ENCODE measurements at regions not wholly inside any gene's neighbourhood (a gene's known extent, or its start where the extent isn't known, plus 50 kb on each side); places are given as distances from the start of the nearest gene placed in this dataset.
"Not testable (repeated sequence)": the region's sequence is repeated elsewhere in the genome, so short reads cannot be mapped to it uniquely, and the experiment has no call there.

- H3K4me1 ChIP-seq (ENCODE audit: control insufficient read depth in 2 of 2, insufficient read depth in 2 of 2, low read length in 1 of 2); H3K4me3 ChIP-seq (ENCODE audit: low read depth in 1 of 2, low read length in 2 of 2); H3K27me3 ChIP-seq (ENCODE audit: control insufficient read depth in 1 of 2, insufficient read depth in 2 of 2, low read length in 2 of 2); H3K27ac ChIP-seq (ENCODE audit: low read depth in 2 of 2, low read length in 1 of 2); H3K9me3 ChIP-seq (ENCODE audit: control insufficient read depth in 2 of 2, insufficient read depth in 1 of 2, low read depth in 1 of 2, low read length in 1 of 2); H3K36me3 ChIP-seq (ENCODE audit: control insufficient read depth in 2 of 2, insufficient read depth in 2 of 2, low read length in 1 of 2): not testable (repeated sequence)
- WGBS, 2 donors, result 93 to 98% methylated on average over 3 of the region's 4 CpGs
Observed at GRCh38 chr12:107517816-107518215, 167.8 kb upstream of the PWP1 start.

- H3K4me1 ChIP-seq (ENCODE audit: control insufficient read depth in 2 of 2, insufficient read depth in 2 of 2, low read length in 1 of 2), result peaks cover 0 to 4% of the 10 kb centered on the region in 2 donors
- WGBS, 2 donors, result 78 to 84% methylated on average over 4 of the region's 4 CpGs
- no peaks in the 10 kb centered on the region for H3K36me3 ChIP-seq (ENCODE audit: control insufficient read depth in 2 of 2, insufficient read depth in 2 of 2, low read length in 1 of 2)
- no peak overlapping the region for H3K27ac ChIP-seq (ENCODE audit: low read depth in 2 of 2, low read length in 1 of 2)
- no peaks in the 10 kb centered on the region for H3K27me3 ChIP-seq (ENCODE audit: control insufficient read depth in 1 of 2, insufficient read depth in 2 of 2, low read length in 2 of 2)
- no peaks in the 10 kb centered on the region for H3K9me3 ChIP-seq (ENCODE audit: control insufficient read depth in 2 of 2, insufficient read depth in 1 of 2, low read depth in 1 of 2, low read length in 1 of 2)
- no peak overlapping the region for H3K4me3 ChIP-seq (ENCODE audit: low read depth in 1 of 2, low read length in 2 of 2)
Observed at GRCh38 chr12:107518868-107519267, 166.7 kb upstream of the PWP1 start.

- H3K27ac ChIP-seq (ENCODE audit: low read depth in 2 of 2, low read length in 1 of 2), result no peak overlapping the region
- no peaks in the 10 kb centered on the region for H3K36me3 ChIP-seq (ENCODE audit: control insufficient read depth in 2 of 2, insufficient read depth in 2 of 2, low read length in 1 of 2)
- 81 to 83% methylated on average over 19 of the region's 19 CpGs for WGBS, 2 donors
- H3K27me3 ChIP-seq (ENCODE audit: control insufficient read depth in 1 of 2, insufficient read depth in 2 of 2, low read length in 2 of 2), result no peaks in the 10 kb centered on the region
- H3K9me3 ChIP-seq (ENCODE audit: control insufficient read depth in 2 of 2, insufficient read depth in 1 of 2, low read depth in 1 of 2, low read length in 1 of 2), result no peaks in the 10 kb centered on the region
- peaks cover 0 to 4% of the 10 kb centered on the region in 2 donors for H3K4me1 ChIP-seq (ENCODE audit: control insufficient read depth in 2 of 2, insufficient read depth in 2 of 2, low read length in 1 of 2)
- H3K4me3 ChIP-seq (ENCODE audit: low read depth in 1 of 2, low read length in 2 of 2), result no peak overlapping the region
Observed at GRCh38 chr12:107519906-107520859, 165.4 kb upstream of the PWP1 start.

- H3K27ac ChIP-seq (ENCODE audit: low read depth in 2 of 2, low read length in 1 of 2), result no peak overlapping the region
- no peaks in the 10 kb centered on the region for H3K27me3 ChIP-seq (ENCODE audit: control insufficient read depth in 1 of 2, insufficient read depth in 2 of 2, low read length in 2 of 2)
- no peaks in the 10 kb centered on the region for H3K4me1 ChIP-seq (ENCODE audit: control insufficient read depth in 2 of 2, insufficient read depth in 2 of 2, low read length in 1 of 2)
- WGBS, 2 donors, result 93 to 97% methylated on average over 3 of the region's 3 CpGs
- no peaks in the 10 kb centered on the region for H3K9me3 ChIP-seq (ENCODE audit: control insufficient read depth in 2 of 2, insufficient read depth in 1 of 2, low read depth in 1 of 2, low read length in 1 of 2)
- H3K36me3 ChIP-seq (ENCODE audit: control insufficient read depth in 2 of 2, insufficient read depth in 2 of 2, low read length in 1 of 2), result peaks cover 0 to 2% of the 10 kb centered on the region in 2 donors
- H3K4me3 ChIP-seq (ENCODE audit: low read depth in 1 of 2, low read length in 2 of 2), result no peak overlapping the region
Observed at GRCh38 chr12:107521826-107522355, 163.7 kb upstream of the PWP1 start.

GRCh38 chr12:107522692-107523477 is 162.7 kb upstream of the PWP1 start:
- Histone ChIP-seq H3K27me3 (ENCODE audit: control insufficient read depth in 1 of 2, insufficient read depth in 2 of 2, low read length in 2 of 2) (no peaks in the 10 kb centered on the region), H3K4me3 (ENCODE audit: low read depth in 1 of 2, low read length in 2 of 2) (no peak overlapping the region), H3K27ac (ENCODE audit: low read depth in 2 of 2, low read length in 1 of 2) (no peak overlapping the region), H3K36me3 (ENCODE audit: control insufficient read depth in 2 of 2, insufficient read depth in 2 of 2, low read length in 1 of 2) (peaks cover 0 to 2% of the 10 kb centered on the region in 2 donors), H3K4me1 (ENCODE audit: control insufficient read depth in 2 of 2, insufficient read depth in 2 of 2, low read length in 1 of 2) (no peaks in the 10 kb centered on the region), H3K9me3 (ENCODE audit: control insufficient read depth in 2 of 2, insufficient read depth in 1 of 2, low read depth in 1 of 2, low read length in 1 of 2) (no peaks in the 10 kb centered on the region)
- 82 to 85% methylated on average over 3 of the region's 3 CpGs for WGBS, 2 donors

- no peaks in the 10 kb centered on the region for H3K4me1 ChIP-seq (ENCODE audit: control insufficient read depth in 2 of 2, insufficient read depth in 2 of 2, low read length in 1 of 2)
- no peak overlapping the region for H3K4me3 ChIP-seq (ENCODE audit: low read depth in 1 of 2, low read length in 2 of 2)
- no peak overlapping the region for H3K27ac ChIP-seq (ENCODE audit: low read depth in 2 of 2, low read length in 1 of 2)
- WGBS, 2 donors, result 72 to 83% methylated on average over 8 of the region's 8 CpGs
- no peaks in the 10 kb centered on the region for H3K9me3 ChIP-seq (ENCODE audit: control insufficient read depth in 2 of 2, insufficient read depth in 1 of 2, low read depth in 1 of 2, low read length in 1 of 2)
- no peaks in the 10 kb centered on the region for H3K27me3 ChIP-seq (ENCODE audit: control insufficient read depth in 1 of 2, insufficient read depth in 2 of 2, low read length in 2 of 2)
- H3K36me3 ChIP-seq (ENCODE audit: control insufficient read depth in 2 of 2, insufficient read depth in 2 of 2, low read length in 1 of 2), result peaks cover 0 to 2% of the 10 kb centered on the region in 2 donors
Observed at GRCh38 chr12:107523775-107524535, 161.6 kb upstream of the PWP1 start.

- H3K9me3 ChIP-seq (ENCODE audit: control insufficient read depth in 2 of 2, insufficient read depth in 1 of 2, low read depth in 1 of 2, low read length in 1 of 2), result no peaks in the 10 kb centered on the region
- 80% methylated on average over 8 of the region's 8 CpGs for WGBS, 2 donors
Observed at GRCh38 chr12:107525063-107525718, 160.4 kb upstream of the PWP1 start.

GRCh38 chr12:107525719-107526554 is 159.7 kb upstream of the PWP1 start:
- Histone ChIP-seq H3K4me3 (ENCODE audit: low read depth in 1 of 2, low read length in 2 of 2) (no peak overlapping the region), H3K36me3 (ENCODE audit: control insufficient read depth in 2 of 2, insufficient read depth in 2 of 2, low read length in 1 of 2) (peaks cover 0 to 2% of the 10 kb centered on the region in 2 donors), H3K27ac (ENCODE audit: low read depth in 2 of 2, low read length in 1 of 2) (no peak overlapping the region), H3K9me3 (ENCODE audit: control insufficient read depth in 2 of 2, insufficient read depth in 1 of 2, low read depth in 1 of 2, low read length in 1 of 2) (no peaks in the 10 kb centered on the region), H3K4me1 (ENCODE audit: control insufficient read depth in 2 of 2, insufficient read depth in 2 of 2, low read length in 1 of 2) (no peaks in the 10 kb centered on the region), H3K27me3 (ENCODE audit: control insufficient read depth in 1 of 2, insufficient read depth in 2 of 2, low read length in 2 of 2) (no peaks in the 10 kb centered on the region)
- WGBS, 2 donors, result 61 to 65% methylated on average over 8 of the region's 8 CpGs

More at GRCh38 chr12:107525063-107525718, 160.4 kb upstream of the PWP1 start:
- Histone ChIP-seq H3K4me1 (ENCODE audit: control insufficient read depth in 2 of 2, insufficient read depth in 2 of 2, low read length in 1 of 2) (no peaks in the 10 kb centered on the region), H3K36me3 (ENCODE audit: control insufficient read depth in 2 of 2, insufficient read depth in 2 of 2, low read length in 1 of 2) (peaks cover 0 to 2% of the 10 kb centered on the region in 2 donors), H3K27ac (ENCODE audit: low read depth in 2 of 2, low read length in 1 of 2) (no peak overlapping the region), H3K27me3 (ENCODE audit: control insufficient read depth in 1 of 2, insufficient read depth in 2 of 2, low read length in 2 of 2) (no peaks in the 10 kb centered on the region), H3K4me3 (ENCODE audit: low read depth in 1 of 2, low read length in 2 of 2) (no peak overlapping the region)
